K562 (cell line): ENCODE measurements at regions not wholly inside any gene's neighbourhood (a gene's known extent, or its start where the extent isn't known, plus 50 kb on each side); places are given as distances from the start of the nearest gene placed in this dataset.

Source experiments
- AFF1 ChIP-seq, 2 experiments: fragments of 450-650 bp; IDR thresholded peaks; 2 replicates each; pipeline ENCODE4 v1.6.1; 2018; ENCODE audit warnings: mild to moderate bottlenecking in 2 of 2, low read depth in 1 of 2; ENCODE audit not compliant: partially characterized antibody in 2 of 2
- BRD4 ChIP-seq: fragments of 200-600 bp; sonication (generic); IDR thresholded peaks from 2 replicates; pipeline ENCODE4 v1.6.1; 2017; ENCODE audit warnings: inconsistent platforms
- CHD4 ChIP-seq: fragments of 200-600 bp; sonication (generic); IDR thresholded peaks from 3 replicates; pipeline ENCODE4 v1.6.1; 2012; ENCODE audit warnings: low read depth, mild to moderate bottlenecking, mixed read lengths, low read length, inconsistent platforms; ENCODE audit not compliant: insufficient read depth, insufficient replicate concordance, poor library complexity, severe bottlenecking
- CREB1 ChIP-seq, 2 experiments: sonication (generic) in 1 of 2; formaldehyde crosslinking in 1 of 2; IDR thresholded peaks; 2 replicates each; pipeline versions ENCODE4 v1.6.1 to v1.8.0; 2012 to 2022; ENCODE audit warnings: inconsistent platforms in 1 of 2, mild to moderate bottlenecking in 1 of 2, missing genetic modification reagents in 1 of 2, moderate library complexity in 1 of 2
- EGR1 ChIP-seq: fragments of 450-650 bp; conservative IDR thresholded peaks from 2 replicates; pipeline ENCODE4 v1.6.1; 2017; ENCODE audit warnings: mild to moderate bottlenecking
- EP300 ChIP-seq: IDR thresholded peaks from 2 replicates; pipeline ENCODE4 v1.6.1; 2012; ENCODE audit warnings: low read length, improper control_type of control experiment
- HDAC8 ChIP-seq: fragments of 450-650 bp; IDR thresholded peaks from 2 replicates; pipeline ENCODE4 v1.6.1; 2016; ENCODE audit warnings: mild to moderate bottlenecking, missing genetic modification characterization, moderate library complexity, missing compliant biosample characterization
- IFI16 ChIP-seq: fragments of 250-450 bp; sonication (Bioruptor Pico); IDR thresholded peaks from 2 replicates; pipeline ENCODE4 v2.1.2; 2022; ENCODE audit warnings: mild to moderate bottlenecking, inconsistent platforms
- LCOR ChIP-seq: sonication (generic); formaldehyde crosslinking; IDR thresholded peaks from 2 replicates; pipeline ENCODE4 v1.8.0; 2022; ENCODE audit warnings: mild to moderate bottlenecking, missing genetic modification reagents
- NFYB ChIP-seq: IDR thresholded peaks from 2 replicates; pipeline ENCODE4 v1.6.1; 2011; ENCODE audit warnings: mild to moderate bottlenecking, moderate library complexity; ENCODE audit not compliant: insufficient read length; ENCODE audit errors: extremely low read depth
- NR3C1 ChIP-seq: sonication (generic); formaldehyde crosslinking; IDR thresholded peaks from 2 replicates; pipeline ENCODE4 v1.8.1; 2022; ENCODE audit warnings: missing genetic modification reagents
- SIN3B ChIP-seq: fragments of 450-650 bp; IDR thresholded peaks from 2 replicates; pipeline ENCODE4 v1.6.1; 2017; ENCODE audit warnings: low read depth, mild to moderate bottlenecking, moderate library complexity
- SIX5 ChIP-seq, 2 experiments: IDR thresholded peaks; 2 replicates each; pipeline ENCODE4 v1.6.1; 2011; ENCODE audit warnings: low read length in 2 of 2, borderline replicate concordance in 1 of 2, low read depth in 1 of 2, mild to moderate bottlenecking in 1 of 2, moderate library complexity in 1 of 2; ENCODE audit not compliant: insufficient read depth in 1 of 2
- ZFPM2 ChIP-seq: fragments of 250-450 bp; sonication (Bioruptor Pico); IDR thresholded peaks from 2 replicates; pipeline ENCODE4 v1.5.1; 2022; ENCODE audit warnings: mild to moderate bottlenecking
- ZNF232 ChIP-seq: sonication (generic); formaldehyde crosslinking; IDR thresholded peaks from 2 replicates; pipeline ENCODE4 v1.8.0; 2022; ENCODE audit warnings: mild to moderate bottlenecking, missing genetic modification reagents
- ZNF41 ChIP-seq: fragments of 250-450 bp; sonication (Bioruptor Pico); conservative IDR thresholded peaks from 2 replicates; pipeline ENCODE4 v1.4.0; 2020; ENCODE audit warnings: mild to moderate bottlenecking
- ZNF431 ChIP-seq: sonication (generic); formaldehyde crosslinking; IDR thresholded peaks from 2 replicates; pipeline ENCODE4 v1.8.0; 2022; ENCODE audit warnings: mild to moderate bottlenecking, missing genetic modification reagents
- ZNF444 ChIP-seq: fragments of 250-450 bp; sonication (Bioruptor Pico); IDR thresholded peaks from 2 replicates; pipeline ENCODE4 v1.4.0; 2020; ENCODE audit warnings: mild to moderate bottlenecking, moderate library complexity
- ZNF445 ChIP-seq: fragments of 250-450 bp; sonication (Bioruptor Pico); IDR thresholded peaks from 2 replicates; pipeline ENCODE4 v1.4.0; 2020; ENCODE audit warnings: low read depth, mild to moderate bottlenecking, moderate library complexity
- TF ChIP-seq, protein P1 (sequence below): IDR thresholded peaks from 2 replicates; pipeline ENCODE4 v1.6.1; 2011; ENCODE audit not compliant: insufficient read length; ENCODE audit errors: extremely low read depth
- TF ChIP-seq, protein P2 (sequence below): fragments of 250-450 bp; sonication (Bioruptor Pico); IDR thresholded peaks from 2 replicates; pipeline ENCODE4 v1.5.0; 2021
- TF ChIP-seq, protein P3 (sequence below), 2 experiments: fragments of 200-800 bp in 1 of 2; sonication (Bioruptor generic) in 1 of 2; sonication (generic) in 1 of 2; formaldehyde crosslinking in 1 of 2; IDR thresholded peaks in 1 of 2; conservative IDR thresholded peaks in 1 of 2; 2 replicates each; pipeline versions ENCODE4 v1.5.0 to v1.6.1; 2016 to 2020; ENCODE audit warnings: missing compliant biosample characterization in 1 of 2, missing genetic modification characterization in 1 of 2, missing genetic modification reagents in 1 of 2

GRCh38 chr5:29993286-29993685 is 1200.2 kb upstream of the CDH6 start (continued):
- TF ChIP-seq AFF1 (IDR thresholded peaks at IDR 0.05; ENCODE audit: low read depth in 1 of 2, partially characterized antibody in 2 of 2) = no peak
- TF ChIP-seq ZFPM2 (CRISPR knock-in tag) = no peak
- TF ChIP-seq, protein P1, sequence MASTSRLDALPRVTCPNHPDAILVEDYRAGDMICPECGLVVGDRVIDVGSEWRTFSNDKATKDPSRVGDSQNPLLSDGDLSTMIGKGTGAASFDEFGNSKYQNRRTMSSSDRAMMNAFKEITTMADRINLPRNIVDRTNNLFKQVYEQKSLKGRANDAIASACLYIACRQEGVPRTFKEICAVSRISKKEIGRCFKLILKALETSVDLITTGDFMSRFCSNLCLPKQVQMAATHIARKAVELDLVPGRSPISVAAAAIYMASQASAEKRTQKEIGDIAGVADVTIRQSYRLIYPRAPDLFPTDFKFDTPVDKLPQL = no peak
- TF ChIP-seq ZNF232 (CRISPR knock-in tag) = no peak
- TF ChIP-seq ZNF41 = no peak
- no peak for TF ChIP-seq SIN3B
- no peak for TF ChIP-seq LCOR (CRISPR knock-in tag)
- TF ChIP-seq ZNF444 (CRISPR knock-in tag) = no peak
- TF ChIP-seq EP300 = peak; percentile 89
- TF ChIP-seq CHD4 = no peak
- TF ChIP-seq SIX5 (IDR thresholded peaks at IDR 0.05; ENCODE audit: borderline replicate concordance in 1 of 2, insufficient read depth in 1 of 2, low read depth in 1 of 2, low read length in 2 of 2) = no peak
- no peak for TF ChIP-seq ZNF445
- TF ChIP-seq NFYB = no peak
- TF ChIP-seq BRD4 = no peak
- TF ChIP-seq, protein P2, sequence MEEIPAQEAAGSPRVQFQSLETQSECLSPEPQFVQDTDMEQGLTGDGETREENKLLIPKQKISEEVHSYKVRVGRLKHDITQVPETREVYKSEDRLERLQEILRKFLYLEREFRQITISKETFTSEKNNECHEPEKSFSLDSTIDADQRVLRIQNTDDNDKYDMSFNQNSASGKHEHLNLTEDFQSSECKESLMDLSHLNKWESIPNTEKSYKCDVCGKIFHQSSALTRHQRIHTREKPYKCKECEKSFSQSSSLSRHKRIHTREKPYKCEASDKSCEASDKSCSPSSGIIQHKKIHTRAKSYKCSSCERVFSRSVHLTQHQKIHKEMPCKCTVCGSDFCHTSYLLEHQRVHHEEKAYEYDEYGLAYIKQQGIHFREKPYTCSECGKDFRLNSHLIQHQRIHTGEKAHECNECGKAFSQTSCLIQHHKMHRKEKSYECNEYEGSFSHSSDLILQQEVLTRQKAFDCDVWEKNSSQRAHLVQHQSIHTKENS (CRISPR knock-in tag) = no peak
- peak; percentile 80 for TF ChIP-seq EGR1
- TF ChIP-seq IFI16 (CRISPR knock-in tag) = no peak
- TF ChIP-seq, protein P3, sequence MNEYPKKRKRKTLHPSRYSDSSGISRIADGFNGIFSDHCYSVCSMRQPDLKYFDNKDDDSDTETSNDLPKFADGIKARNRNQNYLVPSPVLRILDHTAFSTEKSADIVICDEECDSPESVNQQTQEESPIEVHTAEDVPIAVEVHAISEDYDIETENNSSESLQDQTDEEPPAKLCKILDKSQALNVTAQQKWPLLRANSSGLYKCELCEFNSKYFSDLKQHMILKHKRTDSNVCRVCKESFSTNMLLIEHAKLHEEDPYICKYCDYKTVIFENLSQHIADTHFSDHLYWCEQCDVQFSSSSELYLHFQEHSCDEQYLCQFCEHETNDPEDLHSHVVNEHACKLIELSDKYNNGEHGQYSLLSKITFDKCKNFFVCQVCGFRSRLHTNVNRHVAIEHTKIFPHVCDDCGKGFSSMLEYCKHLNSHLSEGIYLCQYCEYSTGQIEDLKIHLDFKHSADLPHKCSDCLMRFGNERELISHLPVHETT (CRISPR knock-in tag; conservative IDR thresholded peaks at IDR 0.05 in 1 of 2, IDR thresholded peaks at IDR 0.05 in 1 of 2) = no peak
- TF ChIP-seq CREB1 (IDR thresholded peaks at IDR 0.05) = no peak
- no peak for TF ChIP-seq CREB1 (CRISPR knock-in tag; IDR thresholded peaks at IDR 0.05)
- no peak for TF ChIP-seq HDAC8 (tag)
- no peak for TF ChIP-seq ZNF431
- TF ChIP-seq NR3C1 (CRISPR knock-in tag) = no peak
